Tibial nerve (tissue), 4 donors: ENCODE measurements at regions not wholly inside any gene's neighbourhood (a gene's known extent, or its start where the extent isn't known, plus 50 kb on each side); places are given as distances from the start of the nearest gene placed in this dataset.

ENCODE experiments used
- DNase-seq, 2 donors: peaks; one replicate each; pipeline ENCODE4 v3.0.0-alpha.2; 2019; ENCODE audit warnings: low spot score in 2 of 2
- H3K27ac ChIP-seq, 4 donors: fragments of 200-600 bp; sonication (generic) in 3 of 4; one replicate each; pipeline ENCODE4 v1.5.1; 2017 to 2019; ENCODE audit warnings: mild to moderate bottlenecking in 1 of 4
- H3K27me3 ChIP-seq, 2 donors: fragments of 200-600 bp; sonication (generic) in 1 of 2; one replicate each; pipeline versions ENCODE4 v1.5.1 to v1.6.0; 2017 to 2019
- H3K36me3 ChIP-seq, 3 donors: fragments of 200-600 bp; sonication (generic); one replicate each; pipeline ENCODE4 v1.5.1; 2018 to 2019
- H3K4me1 ChIP-seq, 4 donors: fragments of 200-600 bp; sonication (generic) in 3 of 4; one replicate each; pipeline ENCODE4 v1.5.1; 2017 to 2019
- H3K4me3 ChIP-seq, 4 donors: fragments of 200-600 bp; sonication (generic) in 3 of 4; one replicate each; pipeline ENCODE4 v1.5.1; 2017 to 2019; ENCODE audit warnings: mild to moderate bottlenecking in 1 of 4, moderate library complexity in 1 of 4
- H3K9me3 ChIP-seq, 4 donors: fragments of 200-600 bp; sonication (generic) in 3 of 4; one replicate each; pipeline ENCODE4 v1.5.1; 2017 to 2019
- EP300 ChIP-seq, 2 donors: sonication (generic); formaldehyde crosslinking; IDR thresholded peaks; one replicate each; pipeline ENCODE4 v1.6.1; 2017; ENCODE audit warnings: antibody characterized with exemption in 2 of 2, mild to moderate bottlenecking in 1 of 2
- POLR2A ChIP-seq, 2 donors: fragments of 450-650 bp; IDR thresholded peaks; one replicate each; pipeline ENCODE4 v1.6.1; 2017; ENCODE audit warnings: antibody characterized with exemption in 2 of 2, mild to moderate bottlenecking in 2 of 2, moderate library complexity in 2 of 2
- WGBS, 2 donors: methylation state at CpG; one replicate each; pipeline ENCODE4 v1.1.5; 2018; 5-methylcytosine and 5-hydroxymethylcytosine counted together
- TF ChIP-seq, protein P1 (sequence below), 5 experiments: fragments of 200-600 bp in 3 of 5; fragments of 450-650 bp in 2 of 5; sonication (generic) in 3 of 5; IDR thresholded peaks; one replicate each; pipeline ENCODE4 v1.5.1; 2016 to 2019; ENCODE audit warnings: antibody characterized with exemption in 5 of 5, mild to moderate bottlenecking in 3 of 5, moderate library complexity in 2 of 5

DNA sequence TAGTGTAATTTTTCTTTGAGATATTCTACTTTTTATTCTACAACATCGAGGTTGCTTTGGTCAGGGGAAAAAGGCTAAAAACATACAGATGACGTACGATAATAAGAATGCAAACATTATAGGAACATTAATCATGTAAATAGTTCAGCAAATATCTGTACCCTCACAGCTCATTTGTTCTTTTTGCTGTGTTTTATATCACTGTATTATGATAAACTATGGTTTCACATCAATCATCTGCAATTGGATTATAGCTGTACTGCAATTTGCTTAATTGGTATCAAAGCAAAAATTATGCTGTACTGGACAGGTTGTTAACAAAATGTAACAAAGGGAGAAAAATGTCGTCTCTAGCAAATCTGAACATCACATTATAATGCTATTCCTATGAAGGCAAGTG, 597.1 kb downstream of the EPHA7 start:
- no peaks in the 10 kb centered on the region for H3K4me1 ChIP-seq
- H3K27ac ChIP-seq, result no peak overlapping the region
- TF ChIP-seq, protein P1, sequence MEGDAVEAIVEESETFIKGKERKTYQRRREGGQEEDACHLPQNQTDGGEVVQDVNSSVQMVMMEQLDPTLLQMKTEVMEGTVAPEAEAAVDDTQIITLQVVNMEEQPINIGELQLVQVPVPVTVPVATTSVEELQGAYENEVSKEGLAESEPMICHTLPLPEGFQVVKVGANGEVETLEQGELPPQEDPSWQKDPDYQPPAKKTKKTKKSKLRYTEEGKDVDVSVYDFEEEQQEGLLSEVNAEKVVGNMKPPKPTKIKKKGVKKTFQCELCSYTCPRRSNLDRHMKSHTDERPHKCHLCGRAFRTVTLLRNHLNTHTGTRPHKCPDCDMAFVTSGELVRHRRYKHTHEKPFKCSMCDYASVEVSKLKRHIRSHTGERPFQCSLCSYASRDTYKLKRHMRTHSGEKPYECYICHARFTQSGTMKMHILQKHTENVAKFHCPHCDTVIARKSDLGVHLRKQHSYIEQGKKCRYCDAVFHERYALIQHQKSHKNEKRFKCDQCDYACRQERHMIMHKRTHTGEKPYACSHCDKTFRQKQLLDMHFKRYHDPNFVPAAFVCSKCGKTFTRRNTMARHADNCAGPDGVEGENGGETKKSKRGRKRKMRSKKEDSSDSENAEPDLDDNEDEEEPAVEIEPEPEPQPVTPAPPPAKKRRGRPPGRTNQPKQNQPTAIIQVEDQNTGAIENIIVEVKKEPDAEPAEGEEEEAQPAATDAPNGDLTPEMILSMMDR (IDR thresholded peaks at IDR 0.05), result no peak
- no peak for TF ChIP-seq POLR2A (IDR thresholded peaks at IDR 0.05)
- TF ChIP-seq EP300 (IDR thresholded peaks at IDR 0.05), result no peak
- H3K36me3 ChIP-seq, result no peaks in the 10 kb centered on the region
- H3K4me3 ChIP-seq, result no peak overlapping the region
- H3K9me3 ChIP-seq, result no peaks in the 10 kb centered on the region
- WGBS, 2 donors, result 60 to 61% methylated on average over 4 of the region's 4 CpGs
- DNase-seq, result no peak
- no peaks in the 10 kb centered on the region for H3K27me3 ChIP-seq

DNA sequence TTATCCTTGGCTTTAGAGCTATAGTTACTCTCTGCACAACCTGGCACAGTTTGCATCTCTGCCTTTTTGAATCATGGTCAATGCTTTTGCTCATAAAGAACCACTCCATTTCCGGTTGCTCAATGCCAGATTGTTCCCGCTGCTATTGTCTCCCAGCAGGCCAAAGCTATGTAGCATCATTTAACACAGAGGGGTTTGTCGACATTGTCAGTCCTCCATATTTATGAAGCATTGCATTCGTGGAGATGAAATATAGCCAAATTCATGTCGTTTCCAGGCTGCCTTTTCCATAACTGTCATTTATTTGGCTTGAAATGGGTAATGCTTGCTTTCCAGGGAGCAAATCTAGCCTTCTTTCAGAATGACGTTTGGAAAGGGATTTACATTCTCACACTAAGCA, 598.8 kb downstream of the EPHA7 start:
- 42 to 49% methylated on average over 6 of the region's 6 CpGs for WGBS, 2 donors
- H3K9me3 ChIP-seq, result no peaks in the 10 kb centered on the region
- H3K27me3 ChIP-seq, result no peaks in the 10 kb centered on the region
- H3K27ac ChIP-seq, result no peak overlapping the region
- no peak overlapping the region for H3K4me3 ChIP-seq
- H3K4me1 ChIP-seq, result no peaks in the 10 kb centered on the region
- TF ChIP-seq, protein P1 (IDR thresholded peaks at IDR 0.05), result no peak
- TF ChIP-seq EP300 (IDR thresholded peaks at IDR 0.05), result no peak
- no peak for TF ChIP-seq POLR2A (IDR thresholded peaks at IDR 0.05)
- no peaks in the 10 kb centered on the region for H3K36me3 ChIP-seq
- no peak for DNase-seq

DNA sequence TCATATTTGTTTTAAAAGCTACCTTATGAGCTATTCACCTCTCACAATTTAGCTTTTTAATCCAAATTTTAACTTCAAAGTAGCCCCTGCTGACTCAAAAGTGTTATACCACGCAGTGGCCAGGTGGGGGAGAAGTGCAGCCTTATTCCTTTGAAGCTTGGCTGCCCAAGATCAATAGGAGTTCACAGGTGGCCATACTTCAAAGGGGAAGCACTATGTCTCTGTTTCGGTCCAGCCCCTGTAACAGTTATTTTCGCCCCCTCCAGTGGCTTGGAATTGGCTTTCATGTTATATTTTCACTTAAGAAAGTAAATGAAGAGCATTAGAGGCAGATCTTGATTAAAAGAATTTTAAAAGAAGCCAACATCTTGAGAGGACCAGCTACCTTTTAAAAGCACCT, 608.4 kb downstream of the EPHA7 start:
- 12 to 17% methylated on average over 3 of the region's 3 CpGs for WGBS, 2 donors
- no peaks in the 10 kb centered on the region for H3K9me3 ChIP-seq
- TF ChIP-seq, protein P1 (IDR thresholded peaks at IDR 0.05), result peak in 2 of 5 experiments; percentile 29 to 34
- TF ChIP-seq EP300 (IDR thresholded peaks at IDR 0.05), result no peak
- H3K27me3 ChIP-seq, result no peaks in the 10 kb centered on the region
- H3K4me3 ChIP-seq, result no peak overlapping the region
- H3K27ac ChIP-seq, result no peak overlapping the region
- H3K4me1 ChIP-seq, result no peaks in the 10 kb centered on the region
- no peak for DNase-seq
- H3K36me3 ChIP-seq, result no peaks in the 10 kb centered on the region

DNA sequence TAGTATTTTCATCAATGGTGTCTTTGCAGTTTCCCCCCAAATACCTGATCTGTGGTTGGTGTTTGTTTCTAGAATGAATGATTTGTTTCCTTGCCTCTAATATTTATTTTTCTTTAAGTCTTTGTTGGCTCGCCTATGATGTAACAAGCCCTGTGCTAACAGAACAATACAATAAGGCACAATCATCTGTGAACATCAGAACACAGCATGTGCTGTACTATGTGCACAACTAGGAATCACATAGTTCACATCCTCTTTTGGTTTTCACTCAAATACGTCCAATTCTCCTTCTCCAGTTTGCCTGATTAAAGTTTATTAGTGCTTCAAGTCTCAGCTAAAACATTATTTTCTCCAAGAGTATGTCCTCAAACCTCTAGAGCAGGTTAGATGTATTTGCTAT, 613.1 kb downstream of the EPHA7 start:
- no peak overlapping the region for H3K27ac ChIP-seq
- no peak overlapping the region for H3K4me3 ChIP-seq
- no peaks in the 10 kb centered on the region for H3K36me3 ChIP-seq
- no peaks in the 10 kb centered on the region for H3K27me3 ChIP-seq
- no peaks in the 10 kb centered on the region for H3K9me3 ChIP-seq
- no peak for DNase-seq
- TF ChIP-seq POLR2A (IDR thresholded peaks at IDR 0.05) (no peak), EP300 (IDR thresholded peaks at IDR 0.05) (no peak)
- TF ChIP-seq, protein P1 (IDR thresholded peaks at IDR 0.05), result no peak
- 47 to 55% methylated on average over 2 of the region's 2 CpGs for WGBS, 2 donors
- no peaks in the 10 kb centered on the region for H3K4me1 ChIP-seq

DNA sequence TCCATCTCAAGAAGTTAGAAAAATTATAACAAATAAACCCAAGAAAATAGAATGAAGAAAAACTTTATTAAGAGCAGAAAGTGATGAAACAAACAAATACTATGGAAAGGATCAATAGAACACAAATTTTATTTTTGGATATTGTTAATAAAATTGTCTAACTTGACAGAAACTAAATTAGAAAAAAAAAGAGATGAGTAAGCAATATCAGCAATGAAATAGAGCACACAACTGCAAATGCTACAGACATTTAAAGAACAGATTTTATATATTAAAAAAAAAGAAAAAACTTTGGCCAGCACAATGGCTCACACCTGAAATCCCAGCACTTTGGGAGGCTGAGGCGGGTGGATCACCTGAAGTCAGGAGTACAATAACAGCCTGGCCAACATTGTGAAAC, 628.0 kb downstream of the EPHA7 start:
- DNase-seq, result no peak
- Histone ChIP-seq H3K36me3 (no peaks in the 10 kb centered on the region), H3K27ac (no peak overlapping the region), H3K9me3 (no peaks in the 10 kb centered on the region), H3K4me1 (no peaks in the 10 kb centered on the region), H3K27me3 (no peaks in the 10 kb centered on the region), H3K4me3 (no peak overlapping the region)
- no peak for TF ChIP-seq EP300 (IDR thresholded peaks at IDR 0.05)
- TF ChIP-seq, protein P1 (IDR thresholded peaks at IDR 0.05), result no peak
- TF ChIP-seq POLR2A (IDR thresholded peaks at IDR 0.05), result no peak
- WGBS, 2 donors, result 92 to 97% methylated on average over 1 of the region's 1 CpG
